Caco-2 (cell line): ENCODE measurements at regions not wholly inside any gene's neighbourhood (a gene's known extent, or its start where the extent isn't known, plus 50 kb on each side); places are given as distances from the start of the nearest gene placed in this dataset.

Experiments
- BruUV-seq: library from RNA; stranded (reverse); fragments of 400-500 nt; replicated peaks from 2 replicates; lab custom pipeline; 2021; lab: Mats Ljungman, UMichigan
- CTCF ChIA-PET: fragments of 300-600 bp; sonication (Branson Sonifier 250); formaldehyde crosslinking; loops from one replicate; lab custom pipeline; 2022; ENCODE audit warnings: antibody characterized with exemption; lab: Charles Lee
- POLR2A ChIA-PET: fragments of 300-600 bp; sonication (Branson Sonifier 250); formaldehyde crosslinking; loops from one replicate; lab custom pipeline; 2022; ENCODE audit warnings: antibody characterized with exemption; lab: Charles Lee
- DNase-seq, 2 experiments: peaks; one replicate each; pipeline versions ENCODE4 v3.0.0 to v3.0.0-alpha.2; 2020 to 2022
- H3K27me3 ChIP-seq: replicated peaks from 2 replicates; pipeline ENCODE4 v1.6.0; 2011; ENCODE audit warnings: low read length; ENCODE audit not compliant: control insufficient read depth, insufficient read depth
- H3K36me3 ChIP-seq: 2 replicates; pipeline ENCODE4 v1.5.1; 2011; ENCODE audit warnings: low read length; ENCODE audit not compliant: control insufficient read depth, insufficient read depth
- H3K4me1 ChIP-seq: fragments of 250-450 bp; sonication (Bioruptor Pico); 2 replicates; pipeline ENCODE4 v1.5.1; 2020; ENCODE audit warnings: mild to moderate bottlenecking
- H3K4me3 ChIP-seq: 2 replicates; pipeline ENCODE4 v1.5.1; 2011; ENCODE audit warnings: low read depth, mild to moderate bottlenecking, control low read depth, low read length
- H3K9me3 ChIP-seq: fragments of 250-450 bp; sonication (Bioruptor Pico); 2 replicates; pipeline ENCODE4 v1.5.1; 2020; ENCODE audit warnings: mild to moderate bottlenecking, moderate library complexity
- H3K27ac Mint-ChIP-seq: one replicate; pipeline ENCODE4 v1.8.0; 2022; ENCODE audit warnings: mixed read lengths; ENCODE audit not compliant: unreplicated experiment
- H3K27me3 Mint-ChIP-seq: one replicate; pipeline ENCODE4 v1.8.0; 2022; ENCODE audit warnings: mixed read lengths; ENCODE audit not compliant: insufficient read depth, unreplicated experiment
- H3K36me3 Mint-ChIP-seq: one replicate; pipeline ENCODE4 v1.8.0; 2022; ENCODE audit warnings: mild to moderate bottlenecking, mixed read lengths; ENCODE audit not compliant: insufficient read depth, unreplicated experiment
- H3K4me1 Mint-ChIP-seq: one replicate; pipeline ENCODE4 v1.8.0; 2022; ENCODE audit warnings: low read depth, mixed read lengths; ENCODE audit not compliant: unreplicated experiment
- H3K4me3 Mint-ChIP-seq: one replicate; pipeline ENCODE4 v1.8.0; 2022; ENCODE audit warnings: mild to moderate bottlenecking, moderate library complexity, mixed read lengths; ENCODE audit not compliant: unreplicated experiment
- H3K9me3 Mint-ChIP-seq: one replicate; pipeline ENCODE4 v1.8.0; 2022; ENCODE audit warnings: mixed read lengths; ENCODE audit not compliant: unreplicated experiment
- CTCF ChIP-seq, 2 experiments: fragments of 200-600 bp in 1 of 2; IDR thresholded peaks; 1 replicate in 1 of 2; 2 replicates in 1 of 2; pipeline versions ENCODE4 v1.5.1 to v1.8.0; 2011 to 2022; ENCODE audit warnings: antibody characterized with exemption in 1 of 2, control low read depth in 1 of 2, inconsistent platforms in 1 of 2, low read depth in 1 of 2, low read length in 1 of 2, mild to moderate bottlenecking in 1 of 2, moderate library complexity in 1 of 2; ENCODE audit not compliant: insufficient read depth in 1 of 2, severe bottlenecking in 1 of 2, unreplicated experiment in 1 of 2
- intact Hi-C: fragments of 100-400 bp; cut with micrococcal nuclease; formaldehyde crosslinking; loops from one replicate; pipeline ENCODE4 v1.10.0; 2022; ENCODE audit not compliant: unreplicated experiment

- BruUV-seq, result no TSS peak
- H3K4me1 Mint-ChIP-seq, result no peaks in the 10 kb centered on the region
- TF ChIP-seq CTCF (IDR thresholded peaks at IDR 0.05; ENCODE audit: insufficient read depth in 1 of 2, low read depth in 1 of 2, low read length in 1 of 2, severe bottlenecking in 1 of 2, unreplicated experiment in 1 of 2), result no peak
- no peaks in the 10 kb centered on the region for H3K27me3 Mint-ChIP-seq
- Histone ChIP-seq H3K27me3 (no peaks in the 10 kb centered on the region), H3K4me1 (no peaks in the 10 kb centered on the region), H3K9me3 (no peaks in the 10 kb centered on the region), H3K36me3 (no peaks in the 10 kb centered on the region), H3K4me3 (no peak overlapping the region)
- ChIA-PET POLR2A (interaction anchor here (0.5 kb wide), 1 partner anchor 103 kb away, joined by 12 read pairs; no protein-coding TSS in a partner anchor), CTCF (no interaction called here)
- no peak for DNase-seq
- intact Hi-C loops, result no loop called here
- H3K27ac Mint-ChIP-seq, result no peak overlapping the region
- H3K36me3 Mint-ChIP-seq, result no peaks in the 10 kb centered on the region
- no peaks in the 10 kb centered on the region for H3K9me3 Mint-ChIP-seq
- H3K4me3 Mint-ChIP-seq, result no peak overlapping the region
Measured at GRCh38 chr4:4780729-4781244, 78.7 kb upstream of the MSX1 start.

GRCh38 chr4:4779486-4779885 lies 80.0 kb upstream of the MSX1 start:
- CTCF ChIA-PET, result no interaction called here
- no peak for TF ChIP-seq CTCF (IDR thresholded peaks at IDR 0.05; ENCODE audit: insufficient read depth in 1 of 2, low read depth in 1 of 2, low read length in 1 of 2, severe bottlenecking in 1 of 2, unreplicated experiment in 1 of 2)

GRCh38 chr4:4779054-4779453 lies 80.4 kb upstream of the MSX1 start:
- no peaks in the 10 kb centered on the region for H3K4me1 Mint-ChIP-seq
- no peak for TF ChIP-seq CTCF (IDR thresholded peaks at IDR 0.05; ENCODE audit: insufficient read depth in 1 of 2, low read depth in 1 of 2, low read length in 1 of 2, severe bottlenecking in 1 of 2, unreplicated experiment in 1 of 2)
- no peaks in the 10 kb centered on the region for H3K27me3 Mint-ChIP-seq
- H3K36me3 Mint-ChIP-seq, result no peaks in the 10 kb centered on the region
- CTCF ChIA-PET, result interaction anchor here (0.7 kb wide), 1 partner anchor 18 kb away, joined by 3 read pairs; no protein-coding TSS in a partner anchor
- H3K9me3 Mint-ChIP-seq, result no peaks in the 10 kb centered on the region
- no peaks in the 10 kb centered on the region for H3K4me1 ChIP-seq
- no peaks in the 10 kb centered on the region for H3K36me3 ChIP-seq
- H3K27me3 ChIP-seq, result no peaks in the 10 kb centered on the region
- POLR2A ChIA-PET, result no interaction called here
- H3K4me3 ChIP-seq, result no peak overlapping the region
- no peak overlapping the region for H3K27ac Mint-ChIP-seq
- no peak for DNase-seq
- H3K9me3 ChIP-seq, result no peaks in the 10 kb centered on the region
- no TSS peak for BruUV-seq
- no peak overlapping the region for H3K4me3 Mint-ChIP-seq
- intact Hi-C loops, result no loop called here

More at GRCh38 chr4:4779486-4779885, 80.0 kb upstream of the MSX1 start:
- Mint-ChIP-seq H3K9me3 (no peaks in the 10 kb centered on the region), H3K4me1 (no peaks in the 10 kb centered on the region), H3K27me3 (no peaks in the 10 kb centered on the region), H3K27ac (no peak overlapping the region), H3K36me3 (no peaks in the 10 kb centered on the region), H3K4me3 (no peak overlapping the region)
- no peaks in the 10 kb centered on the region for H3K9me3 ChIP-seq
- BruUV-seq, result no TSS peak
- POLR2A ChIA-PET, result no interaction called here
- DNase-seq, result no peak
- no peak overlapping the region for H3K4me3 ChIP-seq
- no peaks in the 10 kb centered on the region for H3K27me3 ChIP-seq
- intact Hi-C loops, result no loop called here
- H3K36me3 ChIP-seq, result no peaks in the 10 kb centered on the region
- H3K4me1 ChIP-seq, result no peaks in the 10 kb centered on the region
